Keratinocyte (primary cell): ENCODE measurements at regions not wholly inside any gene's neighbourhood (a gene's known extent, or its start where the extent isn't known, plus 50 kb on each side); places are given as distances from the start of the nearest gene placed in this dataset.

Experiments used
- CTCF ChIP-seq, 3 experiments: IDR thresholded peaks in 1 of 3; conservative IDR thresholded peaks in 1 of 3; optimal IDR thresholded peaks in 1 of 3; 2 replicates in 2 of 3; 3 replicates in 1 of 3; pipeline versions ENCODE3 to v1.5.1; 2011; ENCODE audit warnings: low read length in 3 of 3, mild to moderate bottlenecking in 3 of 3, moderate library complexity in 2 of 3, control low read depth in 1 of 3, inconsistent platforms in 1 of 3; ENCODE audit not compliant: insufficient read depth in 2 of 3; ENCODE audit errors: extremely low read depth in 1 of 3
- EZH2 ChIP-seq: IDR thresholded peaks from one replicate; pipeline ENCODE4 v1.6.1; 2012; ENCODE audit warnings: inconsistent platforms, mild to moderate bottlenecking, low read length, moderate library complexity

- TF ChIP-seq CTCF (optimal IDR thresholded peaks at IDR 0.05 in 1 of 3, IDR thresholded peaks at IDR 0.05 in 1 of 3, conservative IDR thresholded peaks at IDR 0.05 in 1 of 3; ENCODE audit: extremely low read depth in 1 of 3, insufficient read depth in 2 of 3, low read length in 3 of 3) (no peak), EZH2 (no peak)
Measured at GRCh38 chr12:75805320-75805719, 226.3 kb downstream of the PHLDA1 start.
